MCF 10A (cell line): ENCODE measurements at regions not wholly inside any gene's neighbourhood (a gene's known extent, or its start where the extent isn't known, plus 50 kb on each side); places are given as distances from the start of the nearest gene placed in this dataset.

Experiments used
- BruUV-seq: library from RNA; stranded (reverse); fragments of 400-500 nt; replicated peaks from 2 replicates; lab custom pipeline; 2021; lab: Mats Ljungman, UMichigan
- CTCF ChIA-PET: fragments of 300-600 bp; sonication (Branson Sonifier 250); formaldehyde crosslinking; extraction: SDS; loops from one replicate; lab custom pipeline; 2021; ENCODE audit warnings: antibody characterized with exemption, inconsistent platforms; lab: Yijun Ruan, JAX
- POLR2A ChIA-PET: fragments of 300-600, 350-650 bp; sonication (Branson Sonifier 250); formaldehyde crosslinking; extraction: SDS; loops from one replicate; lab custom pipeline; 2020; ENCODE audit warnings: antibody characterized with exemption, inconsistent platforms; lab: Yijun Ruan, JAX
- DNase-seq: peaks from one replicate; pipeline ENCODE4 v3.0.0-alpha.2; 2018; ENCODE audit not compliant: unreplicated experiment
- H3K27ac Mint-ChIP-seq: one replicate; pipeline ENCODE4 v1.8.0; 2022; ENCODE audit warnings: mild to moderate bottlenecking, low read depth, mixed read lengths; ENCODE audit not compliant: unreplicated experiment
- H3K27me3 Mint-ChIP-seq: one replicate; pipeline ENCODE4 v1.8.0; 2022; ENCODE audit warnings: mixed read lengths; ENCODE audit not compliant: insufficient read depth, unreplicated experiment
- H3K36me3 Mint-ChIP-seq: one replicate; pipeline ENCODE4 v1.8.0; 2022; ENCODE audit warnings: mild to moderate bottlenecking, moderate library complexity, mixed read lengths; ENCODE audit not compliant: insufficient read depth, unreplicated experiment
- H3K4me1 Mint-ChIP-seq: one replicate; pipeline ENCODE4 v1.8.0; 2022; ENCODE audit warnings: mixed read lengths; ENCODE audit not compliant: insufficient read depth, unreplicated experiment
- H3K4me3 Mint-ChIP-seq: one replicate; pipeline ENCODE4 v1.8.0; 2022; ENCODE audit warnings: mild to moderate bottlenecking, moderate library complexity, mixed read lengths; ENCODE audit not compliant: unreplicated experiment
- H3K9me3 Mint-ChIP-seq: one replicate; pipeline ENCODE4 v1.8.0; 2022; ENCODE audit warnings: mixed read lengths; ENCODE audit not compliant: unreplicated experiment
- CTCF ChIP-seq: fragments of 200-600 bp; IDR thresholded peaks from one replicate; pipeline ENCODE4 v1.8.0; 2022; ENCODE audit warnings: antibody characterized with exemption, mild to moderate bottlenecking; ENCODE audit not compliant: unreplicated experiment
- intact Hi-C: fragments of 100-400 bp; cut with micrococcal nuclease; formaldehyde crosslinking; loops from 2 replicates; pipeline ENCODE4 v1.14.1; 2022

- intact Hi-C loops, result no loop called here
- TF ChIP-seq CTCF, result no peak
- Mint-ChIP-seq H3K4me1 (no peaks in the 10 kb centered on the region), H3K27ac (no peak overlapping the region), H3K4me3 (no peak overlapping the region), H3K27me3 (no peaks in the 10 kb centered on the region), H3K36me3 (no peaks in the 10 kb centered on the region), H3K9me3 (peaks cover 14% of the 10 kb centered on the region)
- DNase-seq, result no peak
- ChIA-PET CTCF (no interaction called here), POLR2A (no interaction called here)
- BruUV-seq, result no TSS peak
Observed at GRCh38 chrX:10966057-10966456, 145.1 kb upstream of the HCCS start.

- CTCF ChIA-PET, result interaction anchor here (0.6 kb wide), 1 partner anchor 46 kb away, joined by 3 read pairs; no protein-coding TSS in a partner anchor
- H3K4me1 Mint-ChIP-seq, result no peaks in the 10 kb centered on the region
- no peak overlapping the region for H3K27ac Mint-ChIP-seq
- no peak overlapping the region for H3K4me3 Mint-ChIP-seq
- H3K27me3 Mint-ChIP-seq, result no peaks in the 10 kb centered on the region
- H3K36me3 Mint-ChIP-seq, result no peaks in the 10 kb centered on the region
- DNase-seq, result no peak
- intact Hi-C loops, result no loop called here
- H3K9me3 Mint-ChIP-seq, result peaks cover 8% of the 10 kb centered on the region
- no TSS peak for BruUV-seq
- no peak for TF ChIP-seq CTCF
- POLR2A ChIA-PET, result interaction anchor here (0.6 kb wide), 1 partner anchor 471 kb away, joined by 3 read pairs; no protein-coding TSS in a partner anchor
Observed at GRCh38 chrX:10971176-10971575, 140.0 kb upstream of the HCCS start.

GRCh38 chrX:10971759-10972158 is 139.4 kb upstream of the HCCS start:
- no peak for TF ChIP-seq CTCF
- Mint-ChIP-seq H3K36me3 (no peaks in the 10 kb centered on the region), H3K27me3 (no peaks in the 10 kb centered on the region), H3K9me3 (peaks cover 8% of the 10 kb centered on the region), H3K4me1 (no peaks in the 10 kb centered on the region), H3K27ac (no peak overlapping the region), H3K4me3 (no peak overlapping the region)
- no peak for DNase-seq
- ChIA-PET POLR2A (no interaction called here), CTCF (no interaction called here)
- no TSS peak for BruUV-seq
- intact Hi-C loops, result no loop called here

- H3K4me1 Mint-ChIP-seq, result no peaks in the 10 kb centered on the region
- CTCF ChIA-PET, result no interaction called here
- POLR2A ChIA-PET, result no interaction called here
- no peaks in the 10 kb centered on the region for H3K27me3 Mint-ChIP-seq
- no peak overlapping the region for H3K4me3 Mint-ChIP-seq
- DNase-seq, result no peak
- no peak overlapping the region for H3K27ac Mint-ChIP-seq
- intact Hi-C loops, result no loop called here
- H3K9me3 Mint-ChIP-seq, result peaks cover 8% of the 10 kb centered on the region
- no peaks in the 10 kb centered on the region for H3K36me3 Mint-ChIP-seq
- BruUV-seq, result no TSS peak
- TF ChIP-seq CTCF, result no peak
Observed at GRCh38 chrX:10972706-10973105, 138.4 kb upstream of the HCCS start.
